Activated CD8-positive, alpha-beta T cell treated with anti-CD3 and anti-CD28 coated beads for 36 hours (primary cell): ENCODE measurements at regions not wholly inside any gene's neighbourhood (a gene's known extent, or its start where the extent isn't known, plus 50 kb on each side); places are given as distances from the start of the nearest gene placed in this dataset.

Experiments used
- ATAC-seq: fragments of 200-7000 bp; cut with Tn5 transposase; one replicate; pipeline ENCODE4 v1.10.0; 2021; ENCODE audit warnings: mild to moderate bottlenecking, moderate library complexity
- CTCF ChIA-PET: fragments of 350-600 bp; sonication (Branson Sonifier 250); formaldehyde crosslinking; loops from one replicate; lab custom pipeline; 2021; ENCODE audit warnings: antibody characterized with exemption; lab: Charles Lee
- POLR2A ChIA-PET: fragments of 350-600 bp; sonication (Branson Sonifier 250); formaldehyde crosslinking; loops from one replicate; lab custom pipeline; 2021; ENCODE audit warnings: antibody characterized with exemption; lab: Charles Lee
- DNase-seq: peaks from one replicate; pipeline ENCODE4 v3.0.0-alpha.2; 2020
- H3K27ac Mint-ChIP-seq: one replicate; pipeline ENCODE4 v1.8.0; 2021; ENCODE audit warnings: mild to moderate bottlenecking, mixed read lengths
- H3K27me3 Mint-ChIP-seq: one replicate; pipeline ENCODE4 v1.8.0; 2021; ENCODE audit warnings: mixed read lengths
- H3K36me3 Mint-ChIP-seq: one replicate; pipeline ENCODE4 v1.8.0; 2021; ENCODE audit warnings: low read depth, mixed read lengths
- H3K4me1 Mint-ChIP-seq: one replicate; pipeline ENCODE4 v1.8.0; 2021; ENCODE audit warnings: low read depth, mixed read lengths
- H3K4me3 Mint-ChIP-seq: one replicate; pipeline ENCODE4 v1.8.0; 2021; ENCODE audit warnings: mild to moderate bottlenecking, moderate library complexity, mixed read lengths
- H3K9me3 Mint-ChIP-seq: one replicate; pipeline ENCODE4 v1.8.0; 2021; ENCODE audit warnings: mixed read lengths
- intact Hi-C: fragments of 100-400 bp; cut with micrococcal nuclease; formaldehyde crosslinking; loops from one replicate; pipeline ENCODE4 v1.10.0; 2022
- TF ChIP-seq, protein P1 (sequence below): fragments of 200-600 bp; IDR thresholded peaks from one replicate; pipeline ENCODE4 v1.8.0; 2022; ENCODE audit warnings: antibody characterized with exemption, mild to moderate bottlenecking

DNA sequence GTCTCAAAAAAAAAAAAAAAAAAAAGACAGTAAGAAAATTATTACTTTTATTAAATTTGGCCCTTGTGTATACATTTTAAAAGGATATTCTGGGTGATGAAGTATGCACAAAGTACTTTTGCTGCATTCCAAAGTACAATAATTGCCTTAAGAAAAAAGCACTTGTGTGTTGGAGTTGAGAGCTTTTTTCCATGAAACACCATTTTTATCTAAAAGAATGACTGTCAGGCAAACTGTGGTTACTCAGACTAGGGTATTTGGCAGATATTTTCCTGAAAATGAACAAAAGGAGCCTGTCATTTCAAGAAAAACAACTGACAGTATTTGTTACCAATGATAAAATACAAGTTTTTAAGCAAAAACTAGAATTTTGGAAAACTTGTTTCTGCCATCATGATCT, 84.3 kb upstream of the PTPN3 start:
- Mint-ChIP-seq H3K9me3 (no peaks in the 10 kb centered on the region), H3K36me3 (no peaks in the 10 kb centered on the region), H3K4me3 (no peak overlapping the region), H3K4me1 (no peaks in the 10 kb centered on the region), H3K27ac (no peak overlapping the region), H3K27me3 (peaks cover 1% of the 10 kb centered on the region)
- DNase-seq (no peak), ATAC-seq (no peak)
- TF ChIP-seq, protein P1, sequence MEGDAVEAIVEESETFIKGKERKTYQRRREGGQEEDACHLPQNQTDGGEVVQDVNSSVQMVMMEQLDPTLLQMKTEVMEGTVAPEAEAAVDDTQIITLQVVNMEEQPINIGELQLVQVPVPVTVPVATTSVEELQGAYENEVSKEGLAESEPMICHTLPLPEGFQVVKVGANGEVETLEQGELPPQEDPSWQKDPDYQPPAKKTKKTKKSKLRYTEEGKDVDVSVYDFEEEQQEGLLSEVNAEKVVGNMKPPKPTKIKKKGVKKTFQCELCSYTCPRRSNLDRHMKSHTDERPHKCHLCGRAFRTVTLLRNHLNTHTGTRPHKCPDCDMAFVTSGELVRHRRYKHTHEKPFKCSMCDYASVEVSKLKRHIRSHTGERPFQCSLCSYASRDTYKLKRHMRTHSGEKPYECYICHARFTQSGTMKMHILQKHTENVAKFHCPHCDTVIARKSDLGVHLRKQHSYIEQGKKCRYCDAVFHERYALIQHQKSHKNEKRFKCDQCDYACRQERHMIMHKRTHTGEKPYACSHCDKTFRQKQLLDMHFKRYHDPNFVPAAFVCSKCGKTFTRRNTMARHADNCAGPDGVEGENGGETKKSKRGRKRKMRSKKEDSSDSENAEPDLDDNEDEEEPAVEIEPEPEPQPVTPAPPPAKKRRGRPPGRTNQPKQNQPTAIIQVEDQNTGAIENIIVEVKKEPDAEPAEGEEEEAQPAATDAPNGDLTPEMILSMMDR: no peak
- CTCF ChIA-PET: no interaction called here
- POLR2A ChIA-PET: no interaction called here
- intact Hi-C loops: no loop called here

DNA sequence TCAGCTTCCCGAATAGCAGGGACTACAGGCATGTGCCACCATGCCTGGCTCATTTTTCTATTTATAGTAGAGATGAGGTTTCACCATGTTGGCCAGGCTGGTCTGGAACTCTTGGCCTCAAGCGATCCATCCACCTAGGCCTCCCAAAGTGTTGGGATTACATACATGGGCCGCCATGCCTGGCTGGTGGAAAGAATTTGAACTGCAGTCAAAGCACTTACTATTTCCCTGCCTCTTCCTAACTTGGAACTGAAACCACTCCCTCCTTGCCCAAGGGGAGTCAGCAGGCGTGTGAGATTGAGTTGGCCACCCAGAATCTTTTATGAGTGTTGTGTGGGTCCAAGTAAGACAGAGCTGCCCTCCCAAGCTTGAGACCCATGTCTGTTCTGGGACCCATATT, 86.1 kb upstream of the PTPN3 start:
- intact Hi-C loops: no loop called here
- Mint-ChIP-seq H3K4me3 (no peak overlapping the region), H3K27me3 (peaks cover 1% of the 10 kb centered on the region), H3K9me3 (no peaks in the 10 kb centered on the region), H3K27ac (no peak overlapping the region), H3K4me1 (no peaks in the 10 kb centered on the region), H3K36me3 (no peaks in the 10 kb centered on the region)
- ChIA-PET CTCF (no interaction called here), POLR2A (interaction anchor here (1.8 kb wide), 1 partner anchor 10 kb away, joined by 4 read pairs; no protein-coding TSS in a partner anchor)
- TF ChIP-seq, protein P1: no peak
- no peak for DNase-seq
- no peak for ATAC-seq

DNA sequence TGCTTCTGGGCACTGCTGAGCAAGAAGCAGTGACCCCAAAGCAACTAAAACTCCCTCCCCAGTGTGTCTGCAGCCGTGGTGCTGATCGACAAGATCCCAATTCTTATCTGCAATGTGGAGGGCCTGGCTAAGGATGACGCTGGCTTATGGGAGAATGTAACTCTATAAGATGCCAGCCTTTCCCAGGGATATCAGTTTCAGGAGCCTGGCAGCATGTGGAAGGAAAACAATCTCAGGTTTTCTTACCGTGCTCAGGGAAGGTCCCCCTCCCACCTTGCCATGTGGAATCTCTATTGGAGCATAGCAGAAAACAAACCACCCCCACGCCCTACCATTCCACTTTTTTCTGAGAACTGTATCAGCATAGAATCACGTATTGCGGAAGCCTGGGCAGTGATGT, 87.7 kb upstream of the PTPN3 start:
- no peak for ATAC-seq
- H3K36me3 Mint-ChIP-seq: no peaks in the 10 kb centered on the region
- POLR2A ChIA-PET: interaction anchor here (1.8 kb wide), 1 partner anchor 9 kb away, joined by 4 read pairs; no protein-coding TSS in a partner anchor
- no peak for DNase-seq
- CTCF ChIA-PET: no interaction called here
- H3K9me3 Mint-ChIP-seq: no peaks in the 10 kb centered on the region
- no peak overlapping the region for H3K4me3 Mint-ChIP-seq
- H3K27me3 Mint-ChIP-seq: peaks cover 1% of the 10 kb centered on the region
- intact Hi-C loops: no loop called here
- TF ChIP-seq, protein P1: no peak
- no peak overlapping the region for H3K27ac Mint-ChIP-seq
- no peaks in the 10 kb centered on the region for H3K4me1 Mint-ChIP-seq

DNA sequence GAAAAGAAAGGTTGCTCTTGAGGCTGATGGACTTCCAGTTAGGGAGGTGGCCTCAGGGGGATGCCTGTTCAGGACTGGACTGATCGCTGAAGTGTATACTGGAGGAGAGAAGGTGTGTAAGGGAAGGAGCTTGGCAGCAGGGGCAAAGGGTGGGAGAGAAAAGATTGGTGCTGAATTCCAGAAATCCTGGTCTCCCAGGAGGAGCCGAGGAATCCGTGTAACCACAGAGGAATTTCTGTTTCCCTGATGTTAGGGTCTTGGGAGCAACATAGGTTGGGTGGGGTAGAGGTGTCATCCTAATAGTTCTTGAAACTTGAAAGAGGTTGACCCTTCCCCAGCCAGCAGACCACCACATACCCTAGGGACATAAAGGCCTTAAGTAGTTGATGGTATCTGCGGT, 88.9 kb upstream of the PTPN3 start:
- no peak for DNase-seq

DNA sequence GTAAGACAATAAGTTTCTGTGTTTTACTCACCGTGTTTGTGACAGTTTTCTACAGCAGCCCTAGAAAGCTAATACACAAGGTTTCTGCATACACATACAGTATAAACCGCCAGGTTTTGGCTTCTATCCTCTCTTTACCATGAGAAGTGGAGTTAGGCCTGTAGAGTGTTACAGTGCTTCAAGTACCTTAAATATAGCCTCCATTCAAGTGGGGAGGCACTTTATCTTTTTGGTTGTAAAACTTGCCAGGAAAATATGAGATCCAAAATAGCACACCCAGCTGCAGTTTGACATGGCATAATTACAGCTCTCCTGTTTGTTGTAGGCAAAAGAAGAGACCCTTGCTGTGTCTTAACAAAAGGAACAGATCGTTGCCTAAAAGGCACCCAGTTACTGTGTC, 90.3 kb upstream of the PTPN3 start:
- intact Hi-C loops: no loop called here
- ChIA-PET POLR2A (no interaction called here), CTCF (no interaction called here)
- TF ChIP-seq, protein P1: no peak
- H3K4me3 Mint-ChIP-seq: no peak overlapping the region
- no peaks in the 10 kb centered on the region for H3K36me3 Mint-ChIP-seq
- no peaks in the 10 kb centered on the region for H3K4me1 Mint-ChIP-seq
- DNase-seq (no peak), ATAC-seq (no peak)
- peaks cover 5% of the 10 kb centered on the region for H3K27me3 Mint-ChIP-seq
- no peak overlapping the region for H3K27ac Mint-ChIP-seq
- no peaks in the 10 kb centered on the region for H3K9me3 Mint-ChIP-seq

More for the DNA sequence above, 88.9 kb upstream of the PTPN3 start:
- Mint-ChIP-seq H3K36me3 (no peaks in the 10 kb centered on the region), H3K9me3 (no peaks in the 10 kb centered on the region), H3K27ac (no peak overlapping the region), H3K27me3 (peaks cover 1% of the 10 kb centered on the region), H3K4me3 (no peak overlapping the region), H3K4me1 (no peaks in the 10 kb centered on the region)
- intact Hi-C loops: no loop called here
- TF ChIP-seq, protein P1: no peak
- ATAC-seq: no peak
- CTCF ChIA-PET: no interaction called here
- POLR2A ChIA-PET: no interaction called here
